HUES6 (cell line): ENCODE measurements at regions not wholly inside any gene's neighbourhood (a gene's known extent, or its start where the extent isn't known, plus 50 kb on each side); places are given as distances from the start of the nearest gene placed in this dataset.

Source experiments
- H3K27ac ChIP-seq: 2 replicates; pipeline ENCODE4 v1.7.0; 2013; ENCODE audit warnings: low read depth, mild to moderate bottlenecking, low read length, inconsistent platforms
- H3K27me3 ChIP-seq: 2 replicates; pipeline ENCODE4 v1.6.1; 2013; ENCODE audit warnings: low read length; ENCODE audit not compliant: control insufficient read depth, insufficient read depth
- H3K36me3 ChIP-seq: 2 replicates; pipeline ENCODE4 v1.6.1; 2013; ENCODE audit warnings: low read length; ENCODE audit not compliant: control insufficient read depth, insufficient read depth
- H3K4me1 ChIP-seq: 2 replicates; pipeline ENCODE4 v1.6.1; 2013; ENCODE audit warnings: low read length; ENCODE audit not compliant: control insufficient read depth, insufficient read depth
- H3K4me3 ChIP-seq: 2 replicates; pipeline ENCODE4 v1.5.1; 2013; ENCODE audit warnings: low read depth, low read length
- H3K9ac ChIP-seq: one replicate; pipeline ENCODE4 v1.6.1; 2013; ENCODE audit warnings: mild to moderate bottlenecking, low read length
- H3K9me3 ChIP-seq: 2 replicates; pipeline ENCODE4 v1.6.1; 2013; ENCODE audit warnings: low read depth, low read length; ENCODE audit not compliant: control insufficient read depth, insufficient read depth

DNA sequence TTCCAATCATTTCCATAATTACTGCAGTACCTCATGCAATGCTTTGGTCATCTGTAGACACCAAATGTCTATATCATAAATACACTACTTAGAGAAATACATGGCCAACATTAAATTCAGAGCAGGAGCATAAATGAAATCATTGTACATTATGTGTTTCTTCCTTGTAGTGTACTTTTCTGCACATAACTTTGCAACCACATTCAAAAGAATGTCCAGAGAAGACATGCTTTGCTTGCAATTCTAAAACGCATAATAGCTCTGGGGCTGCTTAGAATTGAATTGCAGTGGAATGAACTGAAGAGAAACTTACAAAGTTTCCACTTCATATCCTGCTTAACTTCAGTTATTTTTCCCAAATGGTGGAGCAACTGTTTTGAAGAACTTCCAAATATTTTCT lies 664.4 kb downstream of the DSC3 start:
- no peak overlapping the region for H3K4me3 ChIP-seq
- H3K36me3 ChIP-seq = no peaks in the 10 kb centered on the region
- 0 out of 2 replicates have a peak, but pooled peaks cover 4% of the 10 kb centered on the region for H3K9me3 ChIP-seq
- no peaks in the 10 kb centered on the region; the same call in 1 of the 2 replicates for H3K4me1 ChIP-seq
- no peaks in the 10 kb centered on the region for H3K27me3 ChIP-seq
- no peak overlapping the region for H3K9ac ChIP-seq
- no peak overlapping the region for H3K27ac ChIP-seq

DNA sequence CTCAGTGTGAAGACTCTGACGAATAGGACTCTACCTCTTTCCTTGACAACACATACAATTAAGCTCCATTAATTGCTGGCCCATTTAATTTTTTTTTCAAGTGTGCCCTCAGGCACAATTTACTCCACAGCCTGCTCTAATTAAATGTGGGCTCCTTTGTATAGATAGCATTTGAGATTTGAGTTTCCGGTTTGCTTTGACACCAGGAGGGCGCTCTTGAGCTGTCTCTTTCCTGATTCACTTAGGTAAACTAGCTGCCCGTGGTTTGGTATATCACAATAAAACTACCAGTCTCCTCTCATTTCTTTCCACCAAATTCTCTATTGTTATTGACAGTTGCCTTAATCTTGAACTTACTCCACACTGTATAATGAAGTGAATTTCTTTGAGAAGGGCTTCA lies 666.0 kb downstream of the DSC3 start:
- Histone ChIP-seq H3K36me3 (no peaks in the 10 kb centered on the region), H3K4me3 (no peak overlapping the region), H3K9me3 (0 out of 2 replicates have a peak, but pooled peaks cover 4% of the 10 kb centered on the region), H3K4me1 (no peaks in the 10 kb centered on the region; the same call in 1 of the 2 replicates), H3K27ac (no peak overlapping the region), H3K27me3 (no peaks in the 10 kb centered on the region), H3K9ac (no peak overlapping the region)

DNA sequence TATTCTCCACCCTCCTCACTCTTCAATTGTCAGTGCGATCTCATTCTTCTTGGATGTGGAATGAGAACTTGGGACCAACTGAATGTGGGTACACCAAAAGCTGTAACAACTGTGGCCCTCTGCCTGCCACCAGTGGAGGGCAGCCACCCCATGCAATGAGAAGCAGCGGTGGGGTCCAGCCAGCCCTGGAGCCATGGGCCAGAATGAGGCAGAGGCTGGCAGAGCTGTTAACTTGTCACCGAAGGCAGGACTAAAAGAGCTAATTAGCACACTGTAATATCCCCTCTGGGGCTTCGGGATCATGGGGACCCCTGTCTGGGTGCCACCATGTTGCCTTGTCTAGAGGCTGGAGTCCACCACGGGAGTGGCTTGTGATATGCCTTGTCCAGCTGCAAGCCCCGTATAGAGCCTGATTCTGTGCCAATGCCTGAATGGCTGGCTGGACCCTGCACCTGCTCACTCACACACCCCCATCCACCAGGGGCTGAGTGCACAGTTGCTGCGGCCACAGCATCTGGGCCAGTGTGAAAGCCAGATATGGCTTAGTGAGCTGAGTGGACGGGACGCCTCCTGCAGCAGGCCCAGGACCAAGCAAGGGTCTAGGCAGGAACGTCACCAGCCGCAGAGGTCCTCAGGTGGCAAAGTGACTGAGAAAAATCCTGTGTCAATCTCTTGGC lies 680.5 kb downstream of the DSC3 start:
- Histone ChIP-seq H3K27me3 (no peaks in the 10 kb centered on the region), H3K9ac (no peak overlapping the region), H3K27ac (no peak overlapping the region), H3K9me3 (no peaks in the 10 kb centered on the region), H3K4me1 (no peaks in the 10 kb centered on the region), H3K4me3 (no peak overlapping the region), H3K36me3 (no peaks in the 10 kb centered on the region)

DNA sequence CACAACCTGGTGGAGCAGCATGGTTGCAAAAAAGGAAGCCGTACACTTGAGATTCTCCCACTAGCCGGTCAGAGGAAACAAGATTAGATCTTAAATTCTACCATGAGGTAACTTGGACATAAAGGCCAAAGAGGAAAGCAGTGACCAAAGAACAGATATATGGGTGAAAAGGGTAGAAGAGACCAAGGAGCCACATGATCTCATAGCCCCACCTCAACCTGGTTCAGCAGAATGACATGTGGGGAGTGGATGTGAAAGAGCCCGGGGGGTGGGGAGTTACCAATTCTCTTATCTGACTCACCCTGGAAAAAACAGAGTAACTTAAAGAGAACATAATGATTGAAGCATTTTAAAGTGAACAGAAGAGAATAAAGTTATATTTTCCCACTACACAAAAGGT lies 683.0 kb downstream of the DSC3 start:
- no peaks in the 10 kb centered on the region for H3K36me3 ChIP-seq
- H3K27me3 ChIP-seq = no peaks in the 10 kb centered on the region
- H3K4me3 ChIP-seq = no peak overlapping the region
- H3K9ac ChIP-seq = no peak overlapping the region
- no peaks in the 10 kb centered on the region for H3K4me1 ChIP-seq
- no peaks in the 10 kb centered on the region for H3K9me3 ChIP-seq
- no peak overlapping the region for H3K27ac ChIP-seq

DNA sequence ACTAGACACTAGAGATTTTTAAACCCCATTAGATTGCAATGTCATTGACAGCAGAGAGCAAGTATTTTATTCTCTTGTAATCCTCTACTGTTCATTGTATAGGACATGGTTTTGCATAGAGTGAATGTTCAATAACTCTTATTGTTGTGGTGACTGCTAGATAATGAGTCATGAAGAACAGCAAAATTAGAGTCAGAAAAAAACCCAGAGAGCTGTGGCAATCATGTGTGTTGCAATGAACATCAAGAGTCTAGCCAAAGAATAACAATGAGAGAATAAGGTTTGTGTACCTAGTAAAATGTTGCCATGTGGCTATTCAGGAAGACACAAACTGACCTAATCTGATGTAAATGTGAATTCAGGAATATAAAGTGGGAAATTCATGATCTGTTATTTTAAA lies 684.0 kb downstream of the DSC3 start:
- H3K27me3 ChIP-seq = no peaks in the 10 kb centered on the region

DNA sequence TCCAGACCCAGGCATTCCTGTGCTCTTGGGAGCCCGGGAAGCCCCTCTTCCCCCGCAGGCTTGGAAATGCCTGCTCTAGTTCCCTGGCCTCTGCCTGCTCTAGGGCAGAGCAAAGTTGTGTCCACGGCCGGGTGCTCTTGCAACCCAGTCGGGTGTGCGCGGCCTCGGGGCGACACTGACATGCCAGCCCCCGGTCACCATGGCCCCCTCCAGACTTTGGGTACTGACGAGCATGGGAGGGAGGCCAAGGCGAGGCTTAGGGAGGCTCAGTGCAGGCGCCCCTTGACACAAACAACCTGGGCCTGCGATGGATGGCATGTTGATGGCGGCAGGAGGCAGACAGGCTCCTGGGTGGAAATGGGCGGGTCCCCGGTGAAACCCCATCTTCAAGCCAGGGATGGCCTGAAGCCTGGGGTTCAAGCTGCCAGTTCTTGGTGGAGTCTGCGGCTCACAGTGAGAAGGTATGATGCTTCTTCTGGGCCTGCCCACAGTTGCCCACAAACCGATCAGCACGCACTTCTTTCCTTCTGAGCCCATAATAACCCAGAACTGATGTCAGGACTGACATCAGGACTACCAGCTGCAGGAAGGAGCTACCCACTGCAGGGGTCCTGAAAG lies 689.9 kb downstream of the DSC3 start:
- H3K9me3 ChIP-seq = peaks cover 9% of the 10 kb centered on the region

More for the DNA sequence above, 684.0 kb downstream of the DSC3 start:
- no peaks in the 10 kb centered on the region for H3K36me3 ChIP-seq
- H3K9me3 ChIP-seq = no peaks in the 10 kb centered on the region
- no peak overlapping the region for H3K4me3 ChIP-seq
- no peak overlapping the region for H3K27ac ChIP-seq
- no peaks in the 10 kb centered on the region for H3K4me1 ChIP-seq
- no peak overlapping the region for H3K9ac ChIP-seq

DNA sequence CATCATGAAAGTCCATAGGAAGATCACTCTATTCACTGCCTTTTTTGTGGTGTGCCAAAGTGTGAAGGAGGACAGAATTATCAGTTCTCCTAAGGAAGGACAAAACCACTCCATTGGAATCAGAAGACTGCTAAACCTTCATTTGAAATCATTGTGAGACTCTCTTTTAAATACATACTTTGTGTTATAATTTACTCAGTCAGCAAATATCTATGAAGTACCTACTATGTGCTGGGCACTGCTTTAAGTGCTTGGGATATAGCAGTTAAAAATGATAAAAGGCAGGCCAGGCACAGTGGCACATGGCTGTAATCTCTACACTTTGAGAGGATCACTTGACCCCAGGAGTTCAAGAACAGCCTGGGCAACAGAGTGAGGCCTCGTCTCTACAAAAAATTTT lies 692.3 kb downstream of the DSC3 start:
- H3K9ac ChIP-seq = no peak overlapping the region
- H3K27ac ChIP-seq = no peak overlapping the region
- no peak overlapping the region for H3K4me3 ChIP-seq
- H3K9me3 ChIP-seq = peaks cover 22% of the 10 kb centered on the region
- no peaks in the 10 kb centered on the region for H3K4me1 ChIP-seq
- H3K36me3 ChIP-seq = no peaks in the 10 kb centered on the region
- no peaks in the 10 kb centered on the region for H3K27me3 ChIP-seq

More for the DNA sequence above, 689.9 kb downstream of the DSC3 start:
- no peak overlapping the region for H3K4me3 ChIP-seq
- H3K4me1 ChIP-seq = no peaks in the 10 kb centered on the region
- no peak overlapping the region for H3K27ac ChIP-seq
- no peaks in the 10 kb centered on the region for H3K27me3 ChIP-seq
- no peaks in the 10 kb centered on the region for H3K36me3 ChIP-seq
- no peak overlapping the region for H3K9ac ChIP-seq

DNA sequence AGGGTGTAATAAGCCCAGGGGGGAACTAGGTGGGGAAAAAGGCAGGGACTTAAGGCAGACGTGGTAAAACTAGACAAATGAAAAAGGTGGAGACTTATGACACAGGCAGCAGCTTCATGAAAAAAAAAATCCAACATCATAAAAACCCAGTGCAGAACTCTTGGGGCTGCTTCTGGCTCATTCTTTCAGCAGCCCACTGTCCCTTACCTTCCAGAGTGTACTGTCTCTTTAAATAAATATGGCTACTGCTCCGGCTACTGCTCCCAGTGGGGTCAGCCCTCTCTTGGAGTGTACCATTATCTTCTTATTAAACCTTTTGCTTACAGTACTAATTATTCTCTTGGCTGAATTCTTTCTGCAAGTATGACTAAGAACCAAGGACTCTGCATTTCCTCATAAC lies 699.5 kb downstream of the DSC3 start:
- Histone ChIP-seq H3K27me3 (no peaks in the 10 kb centered on the region), H3K4me3 (no peak overlapping the region), H3K27ac (no peak overlapping the region), H3K36me3 (no peaks in the 10 kb centered on the region), H3K9ac (no peak overlapping the region), H3K4me1 (peaks cover 3% of the 10 kb centered on the region; the same call in 1 of the 2 replicates), H3K9me3 (peaks cover 20% of the 10 kb centered on the region)

DNA sequence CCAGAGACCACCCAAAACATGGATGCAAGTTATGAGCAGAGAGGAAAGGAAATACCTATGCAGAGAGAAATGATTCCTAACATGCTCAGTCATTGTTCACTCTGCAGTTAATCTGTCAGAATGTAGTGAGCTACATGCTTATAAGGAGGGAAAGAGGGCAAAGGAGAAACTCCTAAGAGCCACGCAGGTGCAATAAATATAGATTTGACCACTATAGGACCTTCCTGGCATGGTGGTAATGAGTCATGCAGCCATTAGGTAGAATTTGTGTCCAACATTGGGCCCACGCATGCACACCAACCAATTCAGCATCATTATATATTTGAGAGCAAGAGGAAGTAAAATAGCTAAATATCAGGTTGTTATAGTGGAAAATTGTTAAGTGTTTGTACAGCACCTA lies 699.9 kb downstream of the DSC3 start:
- peaks cover 19% of the 10 kb centered on the region for H3K9me3 ChIP-seq
- H3K36me3 ChIP-seq = no peaks in the 10 kb centered on the region
- H3K27ac ChIP-seq = no peak overlapping the region
- no peaks in the 10 kb centered on the region for H3K27me3 ChIP-seq
- no peak overlapping the region for H3K4me3 ChIP-seq
- no peak overlapping the region for H3K9ac ChIP-seq
- H3K4me1 ChIP-seq = peaks cover 6% of the 10 kb centered on the region; the same call in 1 of the 2 replicates

DNA sequence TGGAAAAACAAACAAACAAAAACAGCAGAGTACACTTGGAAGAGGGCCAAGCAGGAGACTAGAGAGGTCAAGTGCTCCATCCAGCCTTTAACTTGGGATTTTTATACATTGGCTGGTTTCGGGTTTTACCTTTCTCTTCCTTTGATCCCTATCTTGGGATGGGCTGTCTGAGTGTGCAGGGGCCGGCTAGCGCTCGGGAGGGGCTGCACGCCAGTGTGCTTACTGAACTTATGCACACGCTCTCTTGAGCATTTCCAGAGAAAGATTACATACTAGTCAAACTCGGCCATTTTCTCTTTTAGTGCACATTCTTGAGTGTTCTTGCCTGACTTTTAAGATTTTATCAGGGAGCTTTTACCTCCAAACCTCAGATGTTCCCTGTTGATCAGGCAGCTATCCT lies 707.8 kb downstream of the DSC3 start:
- Histone ChIP-seq H3K4me3 (no peak overlapping the region), H3K27me3 (no peaks in the 10 kb centered on the region), H3K27ac (no peak overlapping the region), H3K36me3 (no peaks in the 10 kb centered on the region), H3K4me1 (peaks cover 6% of the 10 kb centered on the region; the same call in 1 of the 2 replicates), H3K9ac (no peak overlapping the region), H3K9me3 (no peaks in the 10 kb centered on the region)

DNA sequence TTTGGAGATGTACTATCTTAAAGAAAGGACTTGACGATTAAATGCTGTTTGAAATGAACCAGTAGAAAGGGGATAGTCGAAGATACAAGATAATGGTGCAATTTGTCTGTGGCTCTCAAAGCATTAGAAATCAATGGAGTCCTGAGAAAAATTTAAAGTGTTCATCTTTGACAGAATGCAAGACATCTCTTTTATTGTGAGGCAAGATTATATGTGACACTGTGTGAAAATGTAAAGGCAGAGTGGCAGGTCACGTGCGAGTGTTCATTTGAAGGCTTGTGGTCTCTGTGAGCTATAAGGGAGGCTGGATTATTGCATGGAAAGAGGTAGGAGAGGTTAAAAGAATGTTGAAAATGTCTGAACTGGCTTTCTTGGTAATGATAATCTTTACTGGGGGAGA lies 709.2 kb downstream of the DSC3 start:
- no peak overlapping the region for H3K27ac ChIP-seq
- H3K9ac ChIP-seq = no peak overlapping the region
- H3K4me1 ChIP-seq = peaks cover 5% of the 10 kb centered on the region; the same call in 1 of the 2 replicates
- no peak overlapping the region for H3K4me3 ChIP-seq
- no peaks in the 10 kb centered on the region for H3K36me3 ChIP-seq
- H3K27me3 ChIP-seq = no peaks in the 10 kb centered on the region
- no peaks in the 10 kb centered on the region for H3K9me3 ChIP-seq
